GM18502 (cell line): ENCODE measurements at regions not wholly inside any gene's neighbourhood (a gene's known extent, or its start where the extent isn't known, plus 50 kb on each side); places are given as distances from the start of the nearest gene placed in this dataset.

Experiments used
- ATAC-seq: cut with Tn5 transposase; IDR thresholded peaks from one replicate; pipeline ENCODE4 v1.9.1; 2021; ENCODE audit warnings: mild to moderate bottlenecking; ENCODE audit not compliant: unreplicated experiment, poor library complexity

DNA sequence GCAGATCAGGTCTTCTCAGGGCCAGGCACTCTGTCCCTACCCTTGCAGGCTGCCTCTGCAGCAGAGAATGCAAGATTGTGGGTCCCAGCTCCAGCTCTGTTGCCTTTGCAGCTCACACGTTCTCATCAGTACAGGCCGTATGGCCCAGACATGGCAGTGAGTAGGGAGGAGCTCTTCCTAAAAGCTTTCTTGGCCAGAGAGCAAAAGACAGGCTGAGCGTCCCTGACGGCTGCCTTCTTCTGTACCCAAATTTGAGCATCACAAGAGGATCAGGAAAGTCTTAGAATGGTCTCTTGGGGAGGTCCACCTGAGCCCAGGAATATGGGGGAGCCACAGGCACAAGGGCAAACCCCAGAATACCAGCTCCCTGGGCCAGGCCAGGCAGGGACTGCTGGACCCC lies 266.3 kb upstream of the ZMIZ1 start:
- ATAC-seq = no peak

DNA sequence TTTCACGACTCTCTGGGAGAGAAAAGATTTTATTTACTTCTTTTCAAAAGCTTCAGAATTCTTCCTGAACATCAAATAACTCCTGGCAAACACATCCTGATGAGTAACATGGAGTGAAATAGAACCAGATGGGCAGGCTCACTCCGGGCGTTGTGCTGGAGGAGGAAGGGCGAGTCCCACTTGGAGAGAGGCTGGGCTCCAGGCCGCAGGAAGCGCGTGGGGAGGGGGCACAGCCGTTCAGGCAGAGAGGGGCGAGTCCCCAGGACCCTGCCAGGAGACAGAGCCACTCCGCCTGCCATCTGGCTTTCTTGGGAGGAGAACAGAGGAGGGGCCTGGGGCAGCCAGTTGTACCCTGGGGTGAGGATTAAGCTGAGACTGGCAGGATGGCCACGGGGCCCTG lies 265.9 kb upstream of the ZMIZ1 start:
- no peak for ATAC-seq

DNA sequence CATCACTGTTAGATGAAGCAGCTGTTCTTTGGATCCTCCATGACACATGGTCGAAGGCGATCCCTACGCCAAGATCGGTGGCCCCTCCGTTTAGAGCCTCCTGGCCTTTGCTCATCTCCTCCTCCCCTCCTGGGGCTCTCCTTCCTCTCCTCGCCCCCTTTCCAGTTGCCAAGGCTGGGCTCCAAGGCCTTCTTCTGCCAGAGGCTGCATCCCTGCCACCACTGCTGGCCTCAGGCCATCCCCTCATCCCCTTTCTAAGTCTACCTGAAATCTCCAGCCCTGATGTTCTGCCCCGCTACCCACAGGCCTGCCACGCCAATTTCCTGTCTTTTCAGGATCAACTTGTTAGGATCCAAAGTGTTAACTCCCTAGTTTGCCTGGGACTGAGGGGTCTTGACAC lies 265.1 kb upstream of the ZMIZ1 start:
- no peak for ATAC-seq

DNA sequence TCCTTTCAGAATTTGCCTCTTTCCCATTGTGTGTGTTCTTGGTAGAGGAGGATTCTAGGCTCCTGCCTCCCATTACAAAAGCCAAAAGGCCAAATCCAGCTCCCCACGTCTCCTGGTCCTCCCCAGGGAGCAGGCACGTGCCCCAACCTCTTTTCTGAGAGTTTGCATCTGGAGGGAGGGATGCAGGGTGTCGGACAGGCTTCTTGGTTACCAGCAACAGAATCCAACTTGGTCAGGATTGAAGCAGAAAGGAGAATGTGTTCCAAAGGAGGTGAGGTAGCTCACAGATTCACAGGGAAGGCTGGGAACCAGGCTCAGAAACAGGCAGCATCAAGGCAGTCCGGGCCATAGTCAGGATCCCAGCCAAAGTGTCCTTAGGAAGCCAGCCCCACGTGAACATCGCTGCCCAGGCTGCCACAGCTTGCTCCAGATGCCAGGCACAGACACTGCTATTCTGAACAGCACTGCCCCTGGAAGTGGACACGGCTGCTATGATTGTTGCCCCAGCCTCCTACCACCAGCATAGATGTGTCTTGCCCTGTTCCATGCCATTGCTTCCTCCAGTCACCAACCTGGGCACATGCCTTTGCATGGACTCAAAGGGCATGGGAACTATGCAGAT lies 264.2 kb upstream of the ZMIZ1 start:
- no peak for ATAC-seq

DNA sequence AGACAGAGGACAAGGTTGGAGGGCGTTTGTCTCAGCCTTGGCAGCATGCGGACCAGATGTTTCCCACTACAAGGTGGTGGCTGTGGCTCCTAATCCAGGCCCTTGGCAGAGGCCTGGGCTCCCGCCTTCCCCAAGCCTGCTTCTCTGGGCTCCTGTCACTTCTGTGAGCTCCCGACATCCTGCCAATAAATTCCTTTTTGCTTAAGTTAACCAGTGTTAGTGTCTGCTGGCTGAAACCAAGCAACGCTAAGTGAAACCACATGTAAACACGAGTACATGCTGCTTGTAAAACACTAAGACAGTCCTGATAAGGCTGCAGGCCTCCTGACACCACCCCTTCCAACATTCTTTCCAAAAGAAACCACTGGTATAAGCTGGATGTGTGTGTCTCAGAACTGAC lies 263.6 kb upstream of the ZMIZ1 start:
- no peak for ATAC-seq

DNA sequence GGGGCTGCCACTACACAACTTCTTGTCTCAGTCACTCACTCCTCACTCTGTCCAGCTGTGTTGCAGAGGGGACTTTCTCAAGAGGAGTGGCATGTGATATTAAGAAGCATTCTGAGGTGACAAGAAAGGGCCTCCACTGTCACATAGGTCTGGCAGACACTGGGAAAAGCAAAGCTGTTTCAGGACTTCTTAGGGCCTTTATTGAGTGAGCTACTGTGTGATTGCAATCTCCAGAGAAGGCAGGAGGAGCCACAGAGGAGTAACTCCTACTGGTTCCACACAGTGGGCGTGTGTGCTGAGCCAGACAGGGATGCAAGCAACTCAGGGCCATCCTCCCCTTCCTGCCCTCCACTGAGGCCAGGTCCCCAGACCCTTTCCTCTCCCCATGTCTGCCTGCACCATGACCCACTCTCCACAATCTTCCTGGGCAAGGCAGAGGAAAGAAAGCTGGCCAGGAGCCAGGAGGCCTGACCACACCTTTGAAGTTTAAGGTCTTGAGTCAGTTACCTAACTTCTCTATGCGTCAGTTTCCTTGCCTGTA lies 262.0 kb upstream of the ZMIZ1 start:
- no peak for ATAC-seq

DNA sequence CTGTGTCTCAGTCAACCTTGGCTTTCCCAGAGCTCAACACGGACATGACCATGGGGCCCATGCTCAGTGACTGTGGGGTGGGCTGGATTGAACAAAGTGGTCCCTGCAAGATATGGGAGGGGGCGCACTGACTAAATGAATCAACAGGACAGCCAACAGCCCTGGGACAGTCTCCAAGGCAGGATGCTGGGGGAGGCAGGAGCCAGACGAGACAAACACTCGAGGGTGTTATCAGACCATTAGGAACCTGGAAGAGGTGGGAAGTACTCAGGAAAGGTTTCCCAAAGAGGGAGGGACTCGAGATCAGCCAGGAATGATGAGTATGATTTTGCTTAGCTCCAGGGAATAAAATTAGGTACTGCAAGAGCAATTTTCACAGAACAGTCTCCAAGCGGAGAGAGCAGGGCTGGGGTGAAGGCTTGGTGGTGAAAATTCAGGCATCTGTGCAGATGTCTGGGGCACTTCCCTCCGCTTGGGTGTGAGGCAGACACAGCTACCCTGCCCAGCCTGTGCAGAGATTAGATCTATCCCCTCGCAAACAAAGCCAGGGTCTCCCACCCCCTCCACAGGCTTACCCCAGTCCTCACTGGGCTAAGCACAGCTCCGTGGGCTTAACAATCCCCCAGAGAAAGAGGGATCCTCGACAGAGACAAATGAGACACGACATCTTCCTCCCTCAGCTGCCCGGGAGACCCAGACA lies 261.1 kb upstream of the ZMIZ1 start:
- no peak for ATAC-seq

DNA sequence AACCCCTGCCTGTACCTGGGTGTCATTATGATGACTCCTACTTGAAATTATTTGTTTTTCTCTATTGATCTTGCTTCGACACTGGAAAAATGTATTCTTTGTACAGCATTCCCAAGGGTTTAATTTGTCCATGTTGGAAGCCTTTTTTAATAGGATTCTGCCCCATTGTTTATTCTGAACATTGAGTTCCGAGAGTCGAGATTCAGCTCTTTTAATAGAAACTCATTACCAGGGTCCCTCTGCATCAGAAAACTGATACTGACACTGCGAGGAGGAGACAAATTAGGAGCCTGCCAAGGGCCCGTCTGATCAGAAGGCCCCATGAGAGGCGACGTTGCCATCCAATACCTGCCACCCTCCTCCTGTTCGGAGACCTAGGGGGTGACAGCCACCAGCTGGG lies 260.5 kb upstream of the ZMIZ1 start:
- no peak for ATAC-seq

DNA sequence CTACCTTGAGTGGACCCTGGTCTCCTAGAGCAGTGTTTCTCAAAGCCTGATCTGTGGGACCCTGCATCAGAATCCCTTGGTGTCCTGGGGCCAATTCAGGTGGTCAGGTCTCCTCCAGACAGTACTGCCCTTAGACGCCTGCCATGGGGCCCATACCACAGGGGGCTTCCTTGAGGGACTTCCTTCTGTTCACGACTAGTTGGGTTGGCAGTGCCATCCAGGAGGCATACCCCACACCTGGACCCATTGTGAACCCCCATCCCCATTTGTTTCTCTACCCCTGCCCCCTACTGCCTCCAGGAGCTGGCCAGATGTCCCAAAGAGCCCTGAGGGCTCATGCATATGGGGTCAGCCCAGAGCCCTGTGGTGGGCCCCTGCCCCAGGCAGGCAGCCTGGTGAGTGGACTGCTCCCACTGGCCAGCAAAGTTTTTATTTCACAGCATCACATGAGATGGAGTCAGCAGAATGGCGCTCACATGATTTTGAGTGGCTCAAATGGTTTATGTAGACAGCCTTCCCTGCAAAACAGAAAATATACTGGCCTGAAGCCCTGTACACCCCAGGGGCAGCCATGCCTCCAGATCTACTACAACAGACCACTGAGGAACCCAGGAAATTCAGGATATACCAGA lies 259.9 kb upstream of the ZMIZ1 start:
- no peak for ATAC-seq

DNA sequence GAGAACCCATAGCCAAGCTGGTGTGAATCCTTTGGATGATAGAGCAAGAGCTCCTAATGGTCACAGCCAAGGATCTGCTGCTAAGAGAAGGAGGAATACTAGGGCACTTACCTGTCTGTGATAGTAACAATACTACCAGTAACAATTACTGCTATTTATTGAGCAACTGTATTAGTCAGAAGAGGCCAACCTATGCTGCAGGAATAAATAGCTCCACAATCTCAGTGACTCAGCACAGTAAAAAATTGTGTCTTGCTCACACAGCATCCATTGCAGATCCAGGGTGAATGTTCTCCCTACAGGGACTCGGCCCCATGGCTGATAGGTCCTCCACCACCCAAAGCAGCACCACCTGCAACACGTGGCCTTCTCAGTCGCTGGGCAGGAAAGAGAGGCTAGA lies 257.6 kb upstream of the ZMIZ1 start:
- ATAC-seq = no peak

DNA sequence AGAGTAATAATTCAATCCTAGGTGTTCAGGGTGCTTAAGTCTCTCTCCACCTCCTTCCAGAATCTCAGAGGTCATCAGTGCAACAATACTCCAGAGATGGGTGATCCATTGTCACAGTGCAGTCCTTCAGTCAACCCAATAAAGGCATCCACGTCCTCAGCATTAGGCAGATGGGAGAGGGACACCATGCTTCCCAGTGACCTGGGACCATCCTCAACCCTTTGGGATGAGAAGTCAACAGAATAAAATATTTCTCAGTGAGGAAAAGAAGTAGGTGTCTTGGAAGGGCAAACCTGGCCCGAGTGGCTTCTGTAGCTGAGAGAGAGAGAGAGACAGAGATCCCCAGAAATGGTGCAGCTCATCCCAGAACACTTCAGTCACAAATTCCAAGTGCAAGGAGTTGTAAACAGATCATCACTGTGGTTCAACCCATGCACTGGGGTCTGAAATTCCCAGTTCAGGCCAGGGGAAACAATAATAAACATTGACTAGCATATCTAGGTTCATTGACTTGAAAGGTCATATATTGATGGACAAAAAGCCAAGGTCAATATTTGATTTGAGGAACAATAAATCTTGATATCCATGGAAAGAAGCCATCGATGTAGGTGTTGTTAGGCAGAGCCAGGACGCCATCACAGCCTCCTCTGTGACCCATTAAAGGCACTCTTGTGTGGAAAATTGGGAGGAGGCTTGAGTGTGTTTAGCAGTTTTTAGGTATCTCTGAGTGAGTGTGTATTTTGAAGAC lies 256.0 kb upstream of the ZMIZ1 start:
- ATAC-seq = no peak

DNA sequence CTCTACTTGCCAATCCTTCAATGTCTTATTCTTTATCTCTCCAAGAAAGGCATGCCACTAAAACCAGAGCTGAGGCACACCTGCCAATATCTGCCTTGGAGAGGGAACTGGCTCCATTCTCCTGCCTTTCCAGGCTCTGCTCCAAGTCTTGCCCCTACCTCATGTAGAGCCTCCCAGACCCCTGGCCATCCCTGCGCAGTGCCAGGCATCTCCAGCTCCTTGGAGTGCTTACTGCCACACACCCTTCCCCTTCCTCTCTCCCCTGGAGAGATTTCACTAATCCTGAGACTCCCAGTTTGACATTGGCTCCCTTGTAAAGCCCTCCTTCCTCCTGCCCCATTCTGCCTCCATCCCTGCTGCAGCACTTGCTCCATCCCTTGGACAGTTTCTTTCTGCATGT lies 255.2 kb upstream of the ZMIZ1 start:
- ATAC-seq = no peak

DNA sequence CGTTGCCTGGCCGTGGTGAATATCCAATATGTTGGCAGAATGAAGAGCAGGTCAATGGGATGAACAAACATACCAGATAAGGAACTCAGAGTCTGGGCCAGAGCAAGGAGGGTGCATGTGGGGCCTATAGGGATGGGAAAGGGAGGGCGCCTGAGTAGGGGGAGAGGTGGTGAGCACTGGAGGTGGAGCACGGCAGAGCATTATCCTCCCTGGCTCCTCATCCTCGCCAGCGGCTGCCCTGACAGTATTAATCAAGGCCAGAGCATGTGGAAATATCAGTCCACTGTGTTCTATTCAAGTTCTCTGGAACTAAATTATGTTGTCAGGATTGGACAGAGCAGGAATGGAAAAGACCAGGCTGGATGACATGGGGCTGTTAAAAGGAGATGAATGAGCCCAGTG lies 254.8 kb upstream of the ZMIZ1 start:
- no peak for ATAC-seq

DNA sequence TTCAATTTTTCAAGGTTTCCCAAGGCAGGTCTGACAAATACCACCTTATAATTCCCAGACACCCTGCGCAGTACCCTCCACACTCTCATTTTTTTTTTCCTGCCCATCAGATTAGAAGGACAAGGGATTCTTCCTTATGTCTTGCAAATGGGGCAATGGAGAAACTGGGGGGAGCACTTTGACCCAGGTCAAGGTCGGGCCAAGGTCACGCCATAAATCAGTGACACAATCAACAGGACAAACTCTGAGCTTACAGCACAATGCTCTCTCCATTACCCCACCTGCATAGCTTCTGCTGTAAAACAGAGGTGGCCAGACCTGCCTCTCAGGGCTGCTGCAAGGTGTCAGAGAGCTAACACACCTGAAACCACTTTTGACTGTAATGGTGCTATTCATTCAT lies 254.4 kb upstream of the ZMIZ1 start:
- ATAC-seq = no peak

DNA sequence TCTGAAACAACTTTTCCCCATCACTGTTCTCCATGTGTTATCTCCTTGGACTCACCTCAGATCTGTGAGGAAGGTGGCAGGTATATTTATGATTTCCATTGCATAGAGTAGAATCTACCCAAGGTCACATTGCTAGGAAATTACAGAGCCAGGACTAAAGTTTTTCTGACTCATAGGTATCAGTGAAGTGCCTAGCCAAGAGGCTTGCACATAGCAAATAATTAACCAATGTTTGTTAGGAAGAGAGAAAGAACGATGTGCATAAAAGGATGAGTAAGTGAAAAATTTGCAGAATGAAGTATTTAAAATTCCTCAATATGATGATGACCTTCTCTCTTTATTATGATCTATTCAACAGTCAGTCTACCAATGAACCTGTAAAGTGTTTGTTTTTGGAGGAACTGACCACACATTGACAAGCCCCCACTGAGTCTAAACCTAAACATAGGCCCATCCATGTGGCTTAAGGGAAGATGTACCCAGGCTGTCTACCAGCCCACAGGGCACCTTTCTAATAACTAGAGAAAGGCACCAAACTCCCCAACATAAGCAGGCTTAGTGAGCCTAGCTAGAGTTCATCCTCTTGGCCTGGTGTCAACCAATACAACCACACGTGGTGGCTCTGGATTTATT lies 252.9 kb upstream of the ZMIZ1 start:
- ATAC-seq = no peak

DNA sequence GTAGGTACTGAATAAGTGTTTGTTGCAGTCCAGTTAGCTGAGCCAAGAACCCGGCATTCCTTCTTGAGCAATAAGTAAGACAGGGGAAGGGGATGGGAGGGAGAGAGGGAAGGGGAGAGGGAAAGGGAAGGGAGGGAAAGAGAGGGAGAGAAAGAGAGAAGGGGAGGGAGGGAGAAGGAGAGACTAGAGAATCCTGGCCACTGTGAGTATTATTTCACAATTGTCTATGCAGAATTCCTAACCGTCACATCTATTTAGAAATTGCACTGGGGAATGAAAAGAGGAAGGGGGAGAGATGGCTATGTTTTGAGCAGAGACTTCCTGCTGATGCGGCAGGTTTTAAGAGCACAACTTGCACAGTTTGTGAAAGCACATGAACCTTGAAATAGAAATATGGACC lies 251.4 kb upstream of the ZMIZ1 start:
- no peak for ATAC-seq

DNA sequence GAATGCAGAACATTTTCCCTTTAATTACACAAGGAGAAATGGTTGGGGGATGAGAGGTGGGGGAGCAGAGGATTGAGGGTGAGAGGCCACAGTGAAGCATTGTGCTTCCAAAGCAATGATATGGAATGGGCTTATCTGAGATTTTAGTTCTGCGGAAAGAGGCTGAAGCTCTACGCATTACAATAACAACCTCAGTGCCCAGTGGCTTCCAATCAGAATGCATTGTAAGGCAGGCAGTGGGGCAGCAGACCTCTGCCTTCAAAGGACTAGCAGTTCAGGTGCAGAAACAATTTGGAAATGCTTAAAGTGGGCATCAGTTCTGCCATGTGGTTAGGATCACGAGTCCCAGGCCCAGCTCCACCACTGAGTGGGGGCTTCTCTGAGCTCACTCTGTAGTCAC lies 251.0 kb upstream of the ZMIZ1 start:
- ATAC-seq = no peak

DNA sequence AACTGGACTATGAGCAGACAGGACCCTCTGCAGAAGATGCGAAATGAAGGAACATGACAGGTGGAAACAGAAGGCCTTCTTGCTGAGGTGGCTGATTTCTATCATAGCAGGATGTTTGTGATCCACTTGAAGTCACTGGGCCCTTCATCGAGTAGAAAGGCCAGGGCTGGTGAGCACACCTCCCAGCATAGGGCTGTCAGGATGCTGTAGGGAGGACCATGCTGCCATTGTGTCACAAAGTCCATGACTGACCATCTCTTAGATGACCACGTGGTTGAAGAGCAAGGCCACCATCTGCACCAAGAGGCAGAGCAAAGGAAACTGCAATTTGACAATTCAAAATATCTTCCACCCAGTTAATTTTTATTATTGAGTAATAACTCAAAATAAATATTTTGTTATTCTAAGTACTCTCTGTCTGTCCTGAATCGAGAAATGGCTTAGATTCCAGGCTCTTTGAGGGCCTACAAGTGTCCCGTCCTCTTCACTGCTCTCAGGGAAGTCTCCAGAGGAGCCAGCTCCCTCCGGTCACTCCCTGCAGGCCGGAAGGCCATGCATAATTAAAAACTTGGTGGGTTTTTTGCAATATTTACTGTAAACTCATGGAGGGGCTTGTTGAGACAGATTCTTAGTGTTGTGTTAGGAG lies 249.3 kb upstream of the ZMIZ1 start:
- ATAC-seq = no peak

DNA sequence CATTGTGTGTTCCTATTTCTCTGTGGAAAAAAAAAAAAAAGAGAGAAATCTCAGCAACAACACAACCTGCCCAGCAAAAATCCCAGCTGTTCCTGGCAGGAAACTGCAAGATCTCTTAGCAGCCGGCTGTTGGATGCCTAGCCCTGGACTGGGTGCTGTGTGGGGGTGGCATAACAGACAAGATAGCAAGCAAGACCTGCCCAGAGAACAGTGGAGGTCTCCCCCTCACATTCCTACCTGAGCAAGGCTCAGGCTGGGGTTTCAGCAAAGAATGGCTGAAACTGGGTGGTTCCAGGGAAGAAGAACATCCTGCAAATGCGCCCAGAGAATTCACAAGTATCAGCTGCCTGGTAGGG lies 248.8 kb upstream of the ZMIZ1 start:
- no peak for ATAC-seq

DNA sequence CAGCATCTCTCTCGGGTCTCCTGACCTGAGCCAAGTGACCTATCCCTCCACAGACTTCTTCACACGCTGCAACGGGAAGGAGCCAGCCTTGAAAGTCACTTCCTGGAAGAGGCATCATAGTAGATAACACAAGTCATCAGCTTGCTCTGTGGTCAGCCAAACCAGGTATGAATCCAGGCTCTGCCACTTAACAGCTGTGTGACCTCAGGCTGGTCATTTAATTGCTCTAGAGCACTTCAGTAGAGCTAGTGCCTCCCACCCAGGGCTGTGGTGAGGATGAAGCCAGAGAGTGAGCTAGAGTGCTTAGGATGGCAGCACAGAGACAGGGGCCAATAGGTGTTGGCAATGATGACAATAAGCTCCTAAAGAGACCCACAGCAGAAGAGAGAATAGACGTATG lies 247.7 kb upstream of the ZMIZ1 start:
- no peak for ATAC-seq
